ENCODE measurements at regions not wholly inside any gene's neighbourhood (a gene's known extent, or its start where the extent isn't known, plus 50 kb on each side); places are given as distances from the start of the nearest gene placed in this dataset.
"Not testable (repeated sequence)": the region's sequence is repeated elsewhere in the genome, so short reads cannot be mapped to it uniquely, and the experiment has no call there.

DNA sequence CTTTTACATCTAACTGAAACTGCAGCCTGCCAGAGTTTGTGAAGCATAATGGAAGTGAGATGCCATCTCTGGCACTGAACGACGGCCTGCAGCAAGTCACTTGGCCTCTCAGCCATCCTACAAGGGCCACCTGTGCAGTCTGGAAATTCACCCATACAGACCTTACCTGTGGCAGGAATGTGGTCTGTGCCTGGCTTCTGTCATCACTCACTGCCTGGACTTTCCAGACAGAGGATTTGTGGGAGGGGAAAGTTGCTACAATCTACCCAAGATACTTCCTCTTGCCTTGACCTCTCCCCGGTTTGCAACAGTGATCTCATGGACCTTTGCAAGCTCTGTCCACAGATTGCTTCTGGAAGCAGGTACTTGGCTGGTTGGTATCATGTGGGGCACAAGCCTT, 58.4 kb upstream of the ATP1B1 start:
- no TSS peak for BruUV-seq (replicated peaks)
- no peak overlapping the region for H3K4me3 Mint-ChIP-seq (ENCODE audit: unreplicated experiment)
- CTCF ChIA-PET: interaction anchor here (0.8 to 1.8 kb wide), 3 partner anchors 13 to 61 kb away, joined by 3 to 5 read pairs (median 4); no protein-coding TSS in a partner anchor
- H3K27me3 Mint-ChIP-seq (ENCODE audit: insufficient read depth, unreplicated experiment): no peaks in the 10 kb centered on the region
- TF ChIP-seq, protein P1, sequence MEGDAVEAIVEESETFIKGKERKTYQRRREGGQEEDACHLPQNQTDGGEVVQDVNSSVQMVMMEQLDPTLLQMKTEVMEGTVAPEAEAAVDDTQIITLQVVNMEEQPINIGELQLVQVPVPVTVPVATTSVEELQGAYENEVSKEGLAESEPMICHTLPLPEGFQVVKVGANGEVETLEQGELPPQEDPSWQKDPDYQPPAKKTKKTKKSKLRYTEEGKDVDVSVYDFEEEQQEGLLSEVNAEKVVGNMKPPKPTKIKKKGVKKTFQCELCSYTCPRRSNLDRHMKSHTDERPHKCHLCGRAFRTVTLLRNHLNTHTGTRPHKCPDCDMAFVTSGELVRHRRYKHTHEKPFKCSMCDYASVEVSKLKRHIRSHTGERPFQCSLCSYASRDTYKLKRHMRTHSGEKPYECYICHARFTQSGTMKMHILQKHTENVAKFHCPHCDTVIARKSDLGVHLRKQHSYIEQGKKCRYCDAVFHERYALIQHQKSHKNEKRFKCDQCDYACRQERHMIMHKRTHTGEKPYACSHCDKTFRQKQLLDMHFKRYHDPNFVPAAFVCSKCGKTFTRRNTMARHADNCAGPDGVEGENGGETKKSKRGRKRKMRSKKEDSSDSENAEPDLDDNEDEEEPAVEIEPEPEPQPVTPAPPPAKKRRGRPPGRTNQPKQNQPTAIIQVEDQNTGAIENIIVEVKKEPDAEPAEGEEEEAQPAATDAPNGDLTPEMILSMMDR (IDR thresholded peaks at IDR 0.05; ENCODE audit: unreplicated experiment): no peak
- DNase-seq (ENCODE audit: unreplicated experiment): no peak
- no peaks in the 10 kb centered on the region for H3K4me1 Mint-ChIP-seq (ENCODE audit: insufficient read depth, unreplicated experiment)
- intact Hi-C loops (cut with micrococcal nuclease): no loop called here
- POLR2A ChIA-PET: no interaction called here
- no peaks in the 10 kb centered on the region for H3K9me3 Mint-ChIP-seq (ENCODE audit: unreplicated experiment)
- no peak overlapping the region for H3K27ac Mint-ChIP-seq (ENCODE audit: low read depth, unreplicated experiment)
- H3K36me3 Mint-ChIP-seq (ENCODE audit: insufficient read depth, unreplicated experiment): no peaks in the 10 kb centered on the region

GRCh38 chr1:169049258-169049938, 57.1 kb upstream of the ATP1B1 start:
- Mint-ChIP-seq H3K27ac (ENCODE audit: low read depth, unreplicated experiment) (no peak overlapping the region), H3K27me3 (ENCODE audit: insufficient read depth, unreplicated experiment) (no peaks in the 10 kb centered on the region)
- BruUV-seq (replicated peaks): no TSS peak

DNA sequence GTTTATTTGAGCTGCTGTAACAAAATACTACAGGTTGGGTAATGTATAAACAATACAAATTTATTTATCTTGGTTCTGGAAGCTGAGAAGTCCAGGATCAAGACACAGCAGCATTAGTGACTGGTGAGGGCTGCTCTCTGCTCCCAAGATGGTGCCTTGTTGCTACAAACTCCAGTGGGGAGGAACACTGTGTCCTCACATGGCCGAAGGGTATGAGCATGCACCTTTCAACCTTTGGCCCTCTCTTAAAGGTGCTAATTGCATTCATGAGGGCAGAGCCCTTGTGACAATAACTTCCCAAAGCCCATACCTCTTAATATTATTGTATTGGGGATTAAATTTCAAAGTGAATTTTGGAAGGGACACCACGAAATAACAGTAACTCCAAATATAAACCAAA, 55.3 kb upstream of the ATP1B1 start:
- intact Hi-C loops (cut with micrococcal nuclease): no loop called here
- Mint-ChIP-seq H3K4me3 (ENCODE audit: unreplicated experiment) (no peak overlapping the region), H3K36me3 (ENCODE audit: insufficient read depth, unreplicated experiment) (no peaks in the 10 kb centered on the region), H3K27ac (ENCODE audit: low read depth, unreplicated experiment) (no peak overlapping the region), H3K4me1 (ENCODE audit: insufficient read depth, unreplicated experiment) (no peaks in the 10 kb centered on the region), H3K9me3 (ENCODE audit: unreplicated experiment) (no peaks in the 10 kb centered on the region), H3K27me3 (ENCODE audit: insufficient read depth, unreplicated experiment) (no peaks in the 10 kb centered on the region)
- POLR2A ChIA-PET: interaction anchor here (0.6 kb wide), 2 partner anchors 91 to 317 kb away, joined by 3 read pairs; partner anchors contain the start of gene BLZF1
- CTCF ChIA-PET: interaction anchor here (0.6 to 1.5 kb wide), 3 partner anchors 20 to 876 kb away, joined by 3 read pairs; no protein-coding TSS in a partner anchor
- no TSS peak for BruUV-seq (replicated peaks)
- no peak for DNase-seq (ENCODE audit: unreplicated experiment)
- TF ChIP-seq, protein P1 (IDR thresholded peaks at IDR 0.05; ENCODE audit: unreplicated experiment): no peak

More at GRCh38 chr1:169049258-169049938, 57.1 kb upstream of the ATP1B1 start:
- ChIA-PET CTCF (interaction anchor here (1.5 to 1.8 kb wide), 2 partner anchors 22 to 60 kb away, joined by 3 to 5 read pairs; no protein-coding TSS in a partner anchor), POLR2A (interaction anchor here (0.7 to 1.1 kb wide), 3 partner anchors 9 to 127 kb away, joined by 3 read pairs; no protein-coding TSS in a partner anchor)
- Mint-ChIP-seq H3K4me1 (ENCODE audit: insufficient read depth, unreplicated experiment) (no peaks in the 10 kb centered on the region), H3K36me3 (ENCODE audit: insufficient read depth, unreplicated experiment) (no peaks in the 10 kb centered on the region), H3K9me3 (ENCODE audit: unreplicated experiment) (no peaks in the 10 kb centered on the region), H3K4me3 (ENCODE audit: unreplicated experiment) (no peak overlapping the region)
- intact Hi-C loops (cut with micrococcal nuclease): no loop called here
- TF ChIP-seq, protein P1 (IDR thresholded peaks at IDR 0.05; ENCODE audit: unreplicated experiment): no peak
- DNase-seq (ENCODE audit: unreplicated experiment): no peak

DNA sequence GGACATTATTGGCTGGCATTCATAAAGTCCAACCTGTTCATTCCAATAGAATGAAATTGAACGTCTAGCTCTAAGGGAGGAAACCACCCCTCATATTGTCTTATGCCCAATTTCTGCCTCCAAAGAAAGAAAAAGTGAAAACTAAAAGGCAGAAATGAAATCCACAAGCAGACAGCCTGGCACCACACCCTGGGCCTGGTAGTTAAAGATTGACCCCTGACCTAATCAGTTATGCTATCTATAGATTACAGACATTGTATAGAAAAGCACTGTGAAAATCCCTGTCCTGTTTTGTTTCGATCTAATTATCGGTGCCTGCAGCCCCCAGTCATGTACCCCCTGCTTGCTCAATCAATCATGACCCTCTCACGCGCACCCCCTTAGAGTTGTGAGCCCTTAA, 54.3 kb upstream of the ATP1B1 start:
- POLR2A ChIA-PET; H3K9me3 Mint-ChIP-seq (ENCODE audit: unreplicated experiment); H3K4me3 Mint-ChIP-seq (ENCODE audit: unreplicated experiment); H3K4me1 Mint-ChIP-seq (ENCODE audit: insufficient read depth, unreplicated experiment); DNase-seq (ENCODE audit: unreplicated experiment); intact Hi-C loops (cut with micrococcal nuclease); BruUV-seq (replicated peaks); H3K27ac Mint-ChIP-seq (ENCODE audit: low read depth, unreplicated experiment); H3K36me3 Mint-ChIP-seq (ENCODE audit: insufficient read depth, unreplicated experiment); H3K27me3 Mint-ChIP-seq (ENCODE audit: insufficient read depth, unreplicated experiment): not testable (repeated sequence)
- CTCF ChIA-PET: interaction anchor here (0.5 to 0.6 kb wide), 2 partner anchors 9 to 113 kb away, joined by 3 to 4 read pairs; no protein-coding TSS in a partner anchor
